ENCODE measurements at regions not wholly inside any gene's neighbourhood (a gene's known extent, or its start where the extent isn't known, plus 50 kb on each side); places are given as distances from the start of the nearest gene placed in this dataset.

DNA sequence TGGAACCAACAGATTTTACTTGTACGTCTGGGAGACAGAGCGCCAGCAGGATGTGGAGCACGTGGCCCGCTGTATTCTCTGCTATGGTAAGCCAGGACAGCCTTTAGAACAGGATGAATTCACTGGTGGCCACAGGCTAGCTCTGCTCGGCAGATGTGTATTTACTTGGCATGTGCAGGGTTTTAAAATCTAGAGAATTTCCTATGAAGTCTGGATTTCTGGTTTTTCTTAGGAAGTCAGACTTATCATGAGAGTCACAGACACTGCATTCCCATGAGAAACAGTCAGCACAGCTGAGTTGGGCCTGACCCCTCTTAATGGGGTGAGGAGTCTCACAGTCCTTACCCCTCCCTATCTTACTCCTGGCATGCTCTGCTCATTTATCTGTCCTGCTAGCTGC is 84.6 kb upstream of the COL6A5 start:
- DNase-seq (ENCODE audit: low spot score): no peak

- no peak for DNase-seq (ENCODE audit: low spot score)
These were observed 81.8 kb upstream of the COL6A5 start for GRCh38 chr3:130263708-130264107.

DNA sequence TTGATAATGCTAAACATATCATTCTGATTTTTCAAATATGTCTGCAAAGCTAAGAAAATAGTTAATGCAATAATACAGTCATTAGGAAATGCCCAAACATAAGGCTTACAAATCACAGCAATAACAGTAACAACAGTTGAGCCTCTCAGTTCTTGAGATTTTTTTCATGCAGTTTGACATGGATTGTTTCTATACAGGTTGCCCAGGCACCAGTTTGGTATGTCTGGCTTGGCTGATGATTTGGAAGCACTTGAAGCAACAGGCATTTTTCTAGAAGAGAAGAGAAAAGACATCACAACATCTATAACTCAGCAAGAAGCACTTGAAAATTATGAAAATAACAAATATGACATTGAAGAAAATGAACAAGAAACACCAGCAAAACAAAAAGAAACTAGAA is 78.7 kb upstream of the COL6A5 start:
- DNase-seq (ENCODE audit: low spot score): no peak

DNA sequence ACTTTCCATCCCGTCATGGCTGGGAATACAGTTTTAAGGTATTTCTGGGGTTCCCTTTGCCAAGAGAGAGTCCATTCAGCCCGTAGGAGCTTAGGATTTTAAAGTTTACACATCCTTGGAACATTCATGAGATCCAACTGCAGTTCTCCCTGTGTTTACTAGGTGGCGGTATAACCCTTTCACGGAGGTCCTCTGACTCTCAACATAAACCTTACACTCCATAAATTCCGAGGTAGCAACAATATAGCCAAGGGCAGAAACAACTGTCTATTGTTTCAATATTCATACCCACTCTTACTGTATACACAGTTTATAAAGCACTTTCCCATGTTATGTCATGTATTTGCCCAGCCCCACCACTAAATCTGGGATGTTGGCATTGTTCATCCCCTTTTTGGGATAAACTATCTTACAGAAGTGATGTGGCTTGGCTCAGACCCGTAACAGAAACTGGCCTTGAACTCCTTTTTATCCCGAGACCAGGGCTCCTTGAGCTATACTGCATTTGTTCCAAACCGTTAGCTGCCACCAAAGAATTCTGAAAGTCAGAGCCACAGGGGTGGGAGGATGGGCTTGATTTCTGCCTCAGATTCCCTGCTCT is 69.2 kb upstream of the COL6A5 start:
- peak; percentile 57 for DNase-seq (ENCODE audit: low spot score)

GRCh38 chr3:130288670-130289069 is 56.8 kb upstream of the COL6A5 start:
- no peak for DNase-seq (ENCODE audit: low spot score)

GRCh38 chr3:130291148-130291547 is 54.3 kb upstream of the COL6A5 start:
- DNase-seq (ENCODE audit: low spot score): no peak

DNA sequence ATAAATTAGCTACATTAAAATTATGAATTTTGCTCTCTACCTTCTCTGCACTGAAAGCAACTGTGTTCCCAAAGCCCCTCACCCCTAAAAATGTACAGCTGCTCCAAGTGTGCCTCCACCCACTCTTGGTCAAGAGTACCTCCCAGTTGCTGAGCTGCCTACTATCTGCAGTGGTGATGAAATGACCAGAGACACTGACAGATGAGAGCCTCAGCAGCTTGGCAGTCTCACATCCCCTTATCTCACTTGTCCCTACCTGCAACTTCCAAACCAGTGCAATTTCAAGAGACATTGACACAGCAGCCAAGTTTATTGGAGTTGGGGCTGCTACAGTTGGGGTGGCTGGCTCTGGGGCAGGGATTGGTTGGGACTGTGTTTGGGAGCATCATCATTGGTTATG is 52.2 kb upstream of the COL6A5 start:
- DNase-seq (ENCODE audit: low spot score): no peak
